Gastrocnemius medialis (tissue), 4 donors: ENCODE measurements at regions not wholly inside any gene's neighbourhood (a gene's known extent, or its start where the extent isn't known, plus 50 kb on each side); places are given as distances from the start of the nearest gene placed in this dataset.

Experiments used
- CTCF ChIP-seq, 5 experiments: fragments of 450-650 bp in 3 of 5; fragments of 200-600 bp in 2 of 5; sonication (generic) in 2 of 5; IDR thresholded peaks in 4 of 5; conservative IDR thresholded peaks in 1 of 5; 1 replicate in 4 of 5; 2 replicates in 1 of 5; pipeline ENCODE4 v1.5.1; 2016 to 2019; ENCODE audit warnings: antibody characterized with exemption in 5 of 5, mild to moderate bottlenecking in 3 of 5, moderate library complexity in 3 of 5
- POLR2A ChIP-seq, 2 donors: fragments of 450-650 bp; IDR thresholded peaks; one replicate each; pipeline ENCODE4 v1.6.1; 2017; ENCODE audit warnings: antibody characterized with exemption in 2 of 2, mild to moderate bottlenecking in 2 of 2, moderate library complexity in 2 of 2

GRCh38 chr3:22098021-22098420, 347.0 kb upstream of the ZNF385D start:
- TF ChIP-seq POLR2A (IDR thresholded peaks at IDR 0.05) = no peak
- no peak for TF ChIP-seq CTCF (IDR thresholded peaks at IDR 0.05 in 4 of 5, conservative IDR thresholded peaks at IDR 0.05 in 1 of 5)
